Muscle of leg (tissue), 3 donors: ENCODE measurements at regions not wholly inside any gene's neighbourhood (a gene's known extent, or its start where the extent isn't known, plus 50 kb on each side); places are given as distances from the start of the nearest gene placed in this dataset.
"Not testable (repeated sequence)": the region's sequence is repeated elsewhere in the genome, so short reads cannot be mapped to it uniquely, and the experiment has no call there.

Experiments
- DNase-seq: peaks from one replicate; pipeline ENCODE4 v3.0.0; 2013
- H3K27ac ChIP-seq: one replicate; pipeline ENCODE4 v1.5.1; 2013; ENCODE audit warnings: mild to moderate bottlenecking, low read length, control low read depth
- H3K27me3 ChIP-seq: one replicate; pipeline ENCODE4 v1.6.1; 2013; ENCODE audit warnings: low read length; ENCODE audit not compliant: control insufficient read depth, insufficient read depth
- H3K36me3 ChIP-seq: one replicate; pipeline ENCODE4 v1.6.1; 2013; ENCODE audit warnings: low read length; ENCODE audit not compliant: control insufficient read depth, insufficient read depth
- H3K4me1 ChIP-seq: one replicate; pipeline ENCODE4 v1.6.1; 2013; ENCODE audit warnings: low read length; ENCODE audit not compliant: control insufficient read depth, insufficient read depth
- H3K4me3 ChIP-seq: one replicate; pipeline ENCODE4 v1.5.1; 2013; ENCODE audit warnings: low read length, control low read depth
- H3K9me3 ChIP-seq: replicated peaks from 2 replicates; pipeline ENCODE4 v1.6.1; 2013; ENCODE audit warnings: low read depth, low read length; ENCODE audit not compliant: control insufficient read depth
- WGBS: methylation state at CpG from one replicate; pipeline ENCODE4 v1.1.5; 2013; ENCODE audit warnings: missing lambda C conversion rate; ENCODE audit not compliant: insufficient coverage; 5-methylcytosine and 5-hydroxymethylcytosine counted together

- no peaks in the 10 kb centered on the region for H3K4me1 ChIP-seq
- H3K27me3 ChIP-seq = no peaks in the 10 kb centered on the region
- WGBS = no CpG with 5 or more reads among the region's 2 CpGs
- DNase-seq = no peak
- H3K4me3 ChIP-seq = no peak overlapping the region
- H3K27ac ChIP-seq = no peak overlapping the region
- H3K36me3 ChIP-seq = no peaks in the 10 kb centered on the region
- peaks cover 7% of the 10 kb centered on the region for H3K9me3 ChIP-seq
Observed at GRCh38 chr5:135741040-135741439, 93.4 kb upstream of the SLC25A48 start.

DNA sequence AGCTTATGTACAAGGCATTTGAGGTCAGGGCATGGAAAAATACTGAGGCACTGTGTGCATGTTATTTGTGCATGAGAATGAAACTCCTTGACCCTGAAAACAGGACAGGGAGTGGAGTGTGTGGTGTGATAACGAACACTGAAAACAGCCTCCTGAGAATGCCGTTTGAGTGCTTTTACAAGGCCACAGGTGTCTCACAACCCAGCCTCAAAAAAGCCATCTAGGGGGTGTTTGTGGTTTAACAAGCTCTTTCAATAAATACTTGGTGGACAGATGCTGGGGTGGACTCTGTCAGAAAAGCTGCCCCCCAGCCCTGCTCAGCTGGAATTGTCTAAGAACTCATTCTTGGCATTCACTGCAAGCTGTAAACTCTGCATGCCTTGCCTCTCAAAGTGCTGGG lies 94.0 kb upstream of the SLC25A48 start:
- DNase-seq = no peak
- Histone ChIP-seq H3K4me1 (no peaks in the 10 kb centered on the region), H3K9me3 (peaks cover 6% of the 10 kb centered on the region), H3K4me3 (no peak overlapping the region), H3K27ac (no peak overlapping the region), H3K36me3 (no peaks in the 10 kb centered on the region), H3K27me3 (no peaks in the 10 kb centered on the region)
- 80% methylated on average over 1 of the region's 2 CpGs for WGBS

DNA sequence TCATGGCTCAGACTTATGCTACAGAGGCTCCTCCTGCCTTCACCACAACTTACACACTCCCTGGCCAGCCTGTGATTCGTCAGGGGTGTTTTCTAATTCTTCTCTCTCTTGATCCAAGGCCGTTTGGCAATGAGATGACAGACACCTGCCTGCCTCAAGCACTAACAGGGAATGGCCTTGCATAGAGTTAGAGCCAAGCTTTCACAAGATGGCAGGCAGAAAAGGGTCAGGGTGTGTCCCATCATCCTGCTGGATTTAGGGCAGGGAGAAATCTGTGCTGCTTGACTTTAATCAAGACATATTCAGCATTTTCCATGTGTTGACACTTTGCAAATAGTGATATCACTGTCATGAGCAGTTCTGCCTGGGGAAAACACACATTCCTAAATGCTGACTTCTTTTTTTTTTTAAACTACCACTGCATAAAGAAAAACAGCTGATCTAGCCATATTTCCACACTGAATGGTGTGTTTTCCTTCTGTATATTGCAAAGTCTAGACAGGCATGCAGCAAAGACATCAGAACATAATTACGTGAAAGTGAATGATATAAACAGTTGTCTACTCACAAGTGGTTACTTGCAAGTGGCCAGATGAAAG lies 95.0 kb upstream of the SLC25A48 start:
- H3K27me3 ChIP-seq = no peaks in the 10 kb centered on the region
- H3K36me3 ChIP-seq = no peaks in the 10 kb centered on the region
- H3K27ac ChIP-seq = no peak overlapping the region
- no CpG with 5 or more reads among the region's 3 CpGs for WGBS
- no peak overlapping the region for H3K4me3 ChIP-seq
- DNase-seq = peak; percentile 76
- no peaks in the 10 kb centered on the region for H3K9me3 ChIP-seq
- H3K4me1 ChIP-seq = no peaks in the 10 kb centered on the region

DNA sequence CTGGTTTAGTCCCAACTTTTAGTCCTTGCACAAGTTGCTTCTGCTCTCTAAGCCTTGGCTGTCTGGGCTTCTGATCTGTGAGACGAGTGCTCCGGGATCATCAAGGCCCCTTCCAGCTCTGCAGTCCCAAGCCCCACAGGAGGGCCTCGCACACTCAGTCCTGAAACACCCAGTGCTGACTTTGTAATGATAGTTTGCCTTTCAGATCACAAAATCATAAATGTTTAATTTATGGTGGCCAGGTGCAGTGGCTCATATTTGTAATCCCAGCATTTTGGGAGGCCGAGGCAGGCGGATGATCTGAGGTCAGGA lies 95.9 kb upstream of the SLC25A48 start:
- no peaks in the 10 kb centered on the region for H3K4me1 ChIP-seq
- no peaks in the 10 kb centered on the region for H3K9me3 ChIP-seq
- no peak for DNase-seq
- H3K27ac ChIP-seq = no peak overlapping the region
- WGBS = no CpG with 5 or more reads among the region's 5 CpGs
- H3K27me3 ChIP-seq = no peaks in the 10 kb centered on the region
- H3K36me3 ChIP-seq = no peaks in the 10 kb centered on the region
- no peak overlapping the region for H3K4me3 ChIP-seq

GRCh38 chr5:135737701-135738563 lies 96.5 kb upstream of the SLC25A48 start:
- 82% methylated on average over 8 of the region's 11 CpGs for WGBS
- H3K4me1 ChIP-seq = no peaks in the 10 kb centered on the region
- DNase-seq = no peak
- no peaks in the 10 kb centered on the region for H3K27me3 ChIP-seq
- H3K4me3 ChIP-seq = no peak overlapping the region
- H3K27ac ChIP-seq = no peak overlapping the region
- no peaks in the 10 kb centered on the region for H3K36me3 ChIP-seq
- no peaks in the 10 kb centered on the region for H3K9me3 ChIP-seq

DNA sequence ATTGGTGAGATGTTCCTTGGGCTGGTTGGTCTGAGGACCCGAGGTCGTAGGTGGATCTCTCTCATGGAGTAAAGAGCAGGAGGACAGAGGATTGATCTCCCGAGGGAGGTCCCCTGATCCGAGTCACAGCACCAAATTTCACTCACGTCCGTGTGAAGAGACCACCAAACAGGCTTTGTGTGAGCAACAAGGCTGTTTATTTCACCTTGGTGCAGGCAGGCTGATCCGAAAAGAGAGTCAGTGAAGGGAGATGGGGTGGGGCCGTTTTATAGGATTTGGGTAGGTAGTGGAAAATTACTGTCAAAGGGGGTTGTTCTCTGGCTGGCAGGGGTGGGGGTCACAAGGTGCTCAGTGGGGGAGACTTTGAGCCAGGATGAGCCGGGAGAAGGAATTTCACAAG lies 97.5 kb upstream of the SLC25A48 start:
- DNase-seq, H3K4me1 ChIP-seq, H3K9me3 ChIP-seq, H3K27ac ChIP-seq, H3K4me3 ChIP-seq, H3K27me3 ChIP-seq, H3K36me3 ChIP-seq: not testable (repeated sequence)
- WGBS = 77% methylated on average over 9 of the region's 9 CpGs

DNA sequence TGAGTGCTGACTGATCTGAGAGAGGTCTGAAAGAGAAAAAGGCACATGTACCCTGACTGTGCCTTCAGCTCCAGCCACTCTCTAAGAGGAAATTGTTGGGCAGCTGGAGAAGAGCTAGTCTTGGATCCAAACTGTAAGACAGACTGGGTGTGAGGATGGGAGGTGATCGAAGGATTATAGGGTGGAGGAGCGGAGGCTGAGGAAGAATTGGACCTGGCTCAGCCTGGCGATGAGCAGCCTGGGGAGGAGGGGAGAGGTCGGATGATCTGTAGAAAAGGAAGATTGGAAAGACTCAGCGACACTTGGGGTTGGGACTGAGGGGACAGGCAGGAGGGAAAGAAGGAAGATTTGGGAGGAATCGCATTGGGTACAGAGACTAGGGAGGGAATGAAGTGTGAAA lies 98.6 kb upstream of the SLC25A48 start:
- Histone ChIP-seq H3K4me3 (no peak overlapping the region), H3K9me3 (no peaks in the 10 kb centered on the region), H3K27ac (no peak overlapping the region), H3K36me3 (no peaks in the 10 kb centered on the region), H3K4me1 (no peaks in the 10 kb centered on the region), H3K27me3 (no peaks in the 10 kb centered on the region)
- WGBS = 84% methylated on average over 6 of the region's 6 CpGs
- no peak for DNase-seq

GRCh38 chr5:135734956-135735355 lies 99.5 kb upstream of the SLC25A48 start:
- WGBS = 74% methylated on average over 6 of the region's 8 CpGs
- not testable (repeated sequence) for H3K4me3 ChIP-seq

DNA sequence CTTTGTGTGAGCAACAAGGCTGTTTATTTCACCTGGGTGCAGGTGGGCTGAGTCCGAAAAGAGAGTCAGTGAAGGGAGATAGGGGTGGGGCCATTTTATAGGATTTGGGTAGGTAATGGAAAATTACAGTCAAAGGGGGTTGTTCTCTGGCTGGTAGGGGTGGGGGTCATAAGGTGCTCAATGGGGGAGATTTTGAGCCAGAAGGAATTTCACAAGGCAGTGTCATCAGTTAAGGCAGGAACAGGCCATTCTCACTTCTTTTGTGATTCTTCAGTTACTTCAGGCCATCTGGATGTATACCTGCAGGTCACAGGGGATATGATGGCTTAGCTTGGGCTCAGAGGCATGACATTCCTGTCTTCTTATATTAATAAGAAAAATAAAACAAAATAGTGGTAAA lies 103.4 kb upstream of the SLC25A48 start:
- not testable (repeated sequence) for H3K4me3 ChIP-seq, H3K27me3 ChIP-seq, H3K36me3 ChIP-seq, H3K27ac ChIP-seq, DNase-seq, H3K9me3 ChIP-seq, H3K4me1 ChIP-seq
- WGBS = 100% methylated on average over 1 of the region's 1 CpG

More at GRCh38 chr5:135734956-135735355, 99.5 kb upstream of the SLC25A48 start:
- DNase-seq, H3K36me3 ChIP-seq, H3K27me3 ChIP-seq, H3K27ac ChIP-seq, H3K9me3 ChIP-seq, H3K4me1 ChIP-seq: not testable (repeated sequence)

DNA sequence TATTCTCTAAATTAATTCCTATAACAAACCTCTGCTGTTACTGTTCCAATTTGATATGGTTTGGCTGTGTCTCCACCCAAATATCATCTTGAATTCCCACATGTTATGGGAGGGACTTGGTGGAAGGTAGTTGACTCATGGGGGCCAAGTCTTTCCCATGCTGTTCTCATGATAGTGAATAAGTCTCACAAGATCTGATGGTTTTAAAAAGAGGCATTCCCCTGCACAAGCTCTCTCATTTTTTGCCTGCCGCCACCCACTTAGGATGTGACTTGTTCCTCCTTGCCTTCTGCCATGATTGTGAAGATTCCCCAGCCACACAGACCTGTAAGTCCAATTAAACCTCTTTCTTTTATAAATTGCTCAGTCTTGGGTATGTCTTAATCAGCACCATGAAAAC lies 104.3 kb upstream of the SLC25A48 start:
- not testable (repeated sequence) for H3K4me3 ChIP-seq

More for the DNA sequence above, 104.3 kb upstream of the SLC25A48 start:
- H3K27ac ChIP-seq, DNase-seq, H3K9me3 ChIP-seq, H3K4me1 ChIP-seq, H3K27me3 ChIP-seq, H3K36me3 ChIP-seq: not testable (repeated sequence)
- WGBS = no CpG with 5 or more reads among the region's 1 CpG
